Neural cell (in vitro differentiated cells): ENCODE measurements at regions not wholly inside any gene's neighbourhood (a gene's known extent, or its start where the extent isn't known, plus 50 kb on each side); places are given as distances from the start of the nearest gene placed in this dataset.

Experiments used
- H2AFZ ChIP-seq: fragments of 200-600, 300-800 bp; sonication (generic), shearing (Covaris generic); 2 replicates; pipeline ENCODE4 v1.6.0; 2014; ENCODE audit warnings: low read depth, mild to moderate bottlenecking, antibody characterized with exemption, low read length, moderate library complexity
- H3F3A ChIP-seq: fragments of 200-600 bp; shearing (Covaris generic); 2 replicates; pipeline ENCODE4 v1.6.1; 2016; ENCODE audit warnings: mild to moderate bottlenecking, moderate library complexity, mixed read lengths, antibody characterized with exemption, low read length; ENCODE audit not compliant: insufficient read depth, poor library complexity, severe bottlenecking
- H3K27ac ChIP-seq: fragments of 200-600, 300-800 bp; sonication (generic), shearing (Covaris generic); 2 replicates; pipeline ENCODE4 v1.5.1; 2014; ENCODE audit warnings: mild to moderate bottlenecking, low read length, moderate library complexity
- H3K27me3 ChIP-seq: fragments of 300-800, 200-600 bp; sonication (generic), shearing (Covaris generic); 2 replicates; pipeline ENCODE4 v1.6.0; 2014; ENCODE audit warnings: mild to moderate bottlenecking, low read depth, low read length, moderate library complexity; ENCODE audit not compliant: insufficient read depth
- H3K36me3 ChIP-seq: fragments of 300-800, 200-600 bp; sonication (generic), shearing (Covaris generic); 2 replicates; pipeline ENCODE4 v1.5.1; 2014; ENCODE audit warnings: mild to moderate bottlenecking, antibody characterized with exemption, low read length, moderate library complexity; ENCODE audit not compliant: insufficient read depth
- H3K4me2 ChIP-seq: fragments of 300-800, 200-600 bp; sonication (generic), shearing (Covaris generic); 2 replicates; pipeline ENCODE4 v1.6.0; 2014; ENCODE audit warnings: mild to moderate bottlenecking, low read length
- H3K4me3 ChIP-seq: fragments of 300-800, 200-600 bp; sonication (generic), shearing (Covaris generic); 2 replicates; pipeline ENCODE4 v1.5.1; 2014; ENCODE audit warnings: mild to moderate bottlenecking, low read length, moderate library complexity
- H3K79me2 ChIP-seq: fragments of 200-600 bp; shearing (Covaris generic); replicated peaks from 2 replicates; pipeline ENCODE4 v1.6.0; 2014; ENCODE audit warnings: mild to moderate bottlenecking, low read length, moderate library complexity; ENCODE audit not compliant: insufficient read depth
- H3K9ac ChIP-seq: fragments of 300-800, 200-600 bp; sonication (generic), shearing (Covaris generic); 2 replicates; pipeline ENCODE4 v1.6.1; 2016; ENCODE audit warnings: mild to moderate bottlenecking, low read length, mixed read lengths
- H3K9me2 ChIP-seq: fragments of 200-600 bp; shearing (Covaris generic); 2 replicates; pipeline ENCODE4 v1.6.1; 2016; ENCODE audit warnings: mild to moderate bottlenecking, low read length, mixed read lengths; ENCODE audit not compliant: insufficient read depth
- H3K9me3 ChIP-seq: fragments of 200-600, 300-800 bp; sonication (generic), shearing (Covaris generic); 2 replicates; pipeline ENCODE4 v1.6.1; 2016; ENCODE audit warnings: mild to moderate bottlenecking, mixed run types, low read length, moderate library complexity, mixed read lengths
- H4K20me1 ChIP-seq: fragments of 200-600 bp; shearing (Covaris generic); 2 replicates; pipeline ENCODE4 v1.6.1; 2016; ENCODE audit warnings: mild to moderate bottlenecking, mixed run types; ENCODE audit not compliant: insufficient read depth
- CTCF ChIP-seq: fragments of 450-650 bp; IDR thresholded peaks from 2 replicates; pipeline ENCODE4 v1.5.1; 2014; ENCODE audit warnings: antibody characterized with exemption, mild to moderate bottlenecking, moderate library complexity; ENCODE audit not compliant: poor library complexity, severe bottlenecking
- EP300 ChIP-seq: fragments of 450-650 bp; conservative IDR thresholded peaks from 2 replicates; pipeline ENCODE4 v1.6.1; 2014; ENCODE audit warnings: antibody characterized with exemption, mild to moderate bottlenecking, moderate library complexity; ENCODE audit not compliant: poor library complexity, severe bottlenecking
- EZH2 ChIP-seq: fragments of 200-600, 300-800 bp; shearing (Covaris generic), sonication (generic); IDR thresholded peaks from 2 replicates; pipeline ENCODE4 v1.6.1; 2014; ENCODE audit warnings: antibody characterized with exemption, low read length, borderline replicate concordance, mild to moderate bottlenecking; ENCODE audit not compliant: insufficient read depth, poor library complexity, severe bottlenecking
- MXI1 ChIP-seq: fragments of 450-650 bp; conservative IDR thresholded peaks from 2 replicates; pipeline ENCODE4 v1.6.1; 2014; ENCODE audit warnings: antibody characterized with exemption, mild to moderate bottlenecking; ENCODE audit not compliant: poor library complexity, severe bottlenecking
- POLR2AphosphoS5 ChIP-seq: IDR thresholded peaks from 2 replicates; pipeline ENCODE4 v1.6.1; 2012
- RAD21 ChIP-seq: fragments of 450-650 bp; conservative IDR thresholded peaks from 2 replicates; pipeline ENCODE4 v1.6.1; 2014; ENCODE audit warnings: antibody characterized with exemption, mild to moderate bottlenecking, moderate library complexity
- REST ChIP-seq: IDR thresholded peaks from 2 replicates; pipeline ENCODE4 v1.6.1; 2012; ENCODE audit warnings: borderline replicate concordance
- SMC3 ChIP-seq: fragments of 450-650 bp; conservative IDR thresholded peaks from 2 replicates; pipeline ENCODE4 v1.6.1; 2014; ENCODE audit warnings: antibody characterized with exemption, mild to moderate bottlenecking, moderate library complexity; ENCODE audit not compliant: poor library complexity
- TAF1 ChIP-seq: IDR thresholded peaks from 2 replicates; pipeline ENCODE4 v1.6.1; 2012; ENCODE audit warnings: low read depth

- Histone ChIP-seq H3K4me2 (no peak overlapping the region), H2AFZ (no peak overlapping the region), H3K27ac (no peak overlapping the region), H4K20me1 (no peaks in the 10 kb centered on the region), H3K27me3 (no peaks in the 10 kb centered on the region), H3K9me2 (no peaks in the 10 kb centered on the region), H3K36me3 (no peaks in the 10 kb centered on the region), H3K9ac (no peak overlapping the region), H3K79me2 (no peaks in the 10 kb centered on the region), H3K4me3 (no peak overlapping the region), H3F3A (no peaks in the 10 kb centered on the region), H3K9me3 (no peaks in the 10 kb centered on the region)
- TF ChIP-seq POLR2AphosphoS5: no peak
- no peak for TF ChIP-seq EZH2
- TF ChIP-seq RAD21: no peak
- no peak for TF ChIP-seq SMC3
- TF ChIP-seq TAF1: no peak
- no peak for TF ChIP-seq MXI1
Observed at GRCh38 chr9:31719262-31719661, 665.2 kb upstream of the ACO1 start.

- Histone ChIP-seq H3K9me3 (no peaks in the 10 kb centered on the region), H4K20me1 (no peaks in the 10 kb centered on the region), H3K36me3 (no peaks in the 10 kb centered on the region), H3K4me2 (no peak overlapping the region), H3K9ac (no peak overlapping the region), H3K27ac (no peak overlapping the region), H3K79me2 (no peaks in the 10 kb centered on the region), H3K4me3 (no peak overlapping the region), H3K9me2 (no peaks in the 10 kb centered on the region), H2AFZ (no peak overlapping the region), H3K27me3 (no peaks in the 10 kb centered on the region), H3F3A (no peaks in the 10 kb centered on the region)
- no peak for TF ChIP-seq CTCF
- TF ChIP-seq REST: no peak
- TF ChIP-seq EP300: no peak
- TF ChIP-seq SMC3: no peak
- TF ChIP-seq RAD21: no peak
- no peak for TF ChIP-seq TAF1
- no peak for TF ChIP-seq POLR2AphosphoS5
- no peak for TF ChIP-seq EZH2
- no peak for TF ChIP-seq MXI1
Observed at GRCh38 chr9:31730398-31730797, 654.0 kb upstream of the ACO1 start.

- no peaks in the 10 kb centered on the region for H3K9me2 ChIP-seq
- H3K79me2 ChIP-seq: no peaks in the 10 kb centered on the region
- no peak overlapping the region for H3K4me2 ChIP-seq
- no peak overlapping the region for H3K4me3 ChIP-seq
- no peaks in the 10 kb centered on the region for H3F3A ChIP-seq
- no peak overlapping the region for H2AFZ ChIP-seq
- no peak overlapping the region for H3K27ac ChIP-seq
- H4K20me1 ChIP-seq: no peaks in the 10 kb centered on the region
- no peak overlapping the region for H3K9ac ChIP-seq
- H3K36me3 ChIP-seq: no peaks in the 10 kb centered on the region
- H3K27me3 ChIP-seq: no peaks in the 10 kb centered on the region
- H3K9me3 ChIP-seq: no peaks in the 10 kb centered on the region
- no peak for TF ChIP-seq RAD21
- no peak for TF ChIP-seq REST
- TF ChIP-seq MXI1: no peak
- TF ChIP-seq SMC3: no peak
- TF ChIP-seq CTCF: no peak
- no peak for TF ChIP-seq TAF1
- no peak for TF ChIP-seq EZH2
- no peak for TF ChIP-seq POLR2AphosphoS5
- no peak for TF ChIP-seq EP300
Observed at GRCh38 chr9:31733166-31733565, 651.3 kb upstream of the ACO1 start.
